ENCODE measurements at regions not wholly inside any gene's neighbourhood (a gene's known extent, or its start where the extent isn't known, plus 50 kb on each side); places are given as distances from the start of the nearest gene placed in this dataset.

GRCh38 chr7:25597946-25598345 lies 369.7 kb upstream of the NPVF start:
- no peaks in the 10 kb centered on the region for H3K9me2 ChIP-seq (ENCODE audit: insufficient read depth)
- intact Hi-C loops (cut with micrococcal nuclease) = no loop called here
- H3K9me3 ChIP-seq (ENCODE audit: control insufficient read depth in 1 of 2, insufficient read depth in 1 of 2, low read depth in 1 of 2, low read length in 2 of 2) = no peaks in the 10 kb centered on the region
- ATAC-seq (no peak), DNase-seq (ENCODE audit: low read depth, low spot score) (no peak)
- ChIA-PET RAD21 (ENCODE audit: low non-redundant PET in 1 of 2, low total read pairs in 2 of 2, uncharacterized antibody in 2 of 2, unreplicated experiment in 2 of 2) (no interaction called here), CTCF (no interaction called here), POLR2A (no interaction called here)
- H3K27me3 ChIP-seq (ENCODE audit: insufficient read depth, low read length) = peaks cover 26% of the 10 kb centered on the region
- BruUV-seq (replicated peaks) = no TSS peak
- TF ChIP-seq SRF (IDR thresholded peaks at IDR 0.05; ENCODE audit: low read depth) = no peak
- TF ChIP-seq EZH2phosphoT487 (IDR thresholded peaks at IDR 0.05; ENCODE audit: borderline replicate concordance) = no peak
- TF ChIP-seq REST (IDR thresholded peaks at IDR 0.05; ENCODE audit: low read depth) = no peak
- TF ChIP-seq ZBTB33 (IDR thresholded peaks at IDR 0.05; ENCODE audit: extremely low read depth, insufficient replicate concordance, low read length) = no peak
- TF ChIP-seq TCF7L2 (IDR thresholded peaks at IDR 0.05; ENCODE audit: borderline replicate concordance, extremely low read depth, insufficient read depth, insufficient read length) = no peak
- TF ChIP-seq EZH2 (IDR thresholded peaks at IDR 0.05) = no peak
- TF ChIP-seq ZFX (IDR thresholded peaks at IDR 0.05) = no peak
- no peak for TF ChIP-seq RAD21 (IDR thresholded peaks at IDR 0.05; ENCODE audit: low read depth)
- TF ChIP-seq POLR2AphosphoS5 (IDR thresholded peaks at IDR 0.05; ENCODE audit: low read depth, low read length) = no peak
- no peak for TF ChIP-seq YY1 (IDR thresholded peaks at IDR 0.05; ENCODE audit: extremely low read depth, insufficient replicate concordance, low read depth, low read length)
- no peak for TF ChIP-seq FOSL1 (IDR thresholded peaks at IDR 0.05; ENCODE audit: low read depth)
- TF ChIP-seq JUND (IDR thresholded peaks at IDR 0.05) = no peak
- TF ChIP-seq SP1 (IDR thresholded peaks at IDR 0.05; ENCODE audit: low read depth) = no peak
- no peak overlapping the region for H2AFZ ChIP-seq (ENCODE audit: low read depth, low read length, poor library complexity, severe bottlenecking)
- no peak overlapping the region for H3K9ac ChIP-seq (ENCODE audit: low read length)
- no peaks in the 10 kb centered on the region for H3K36me3 ChIP-seq (ENCODE audit: control insufficient read depth in 1 of 2, insufficient read depth in 2 of 2, low read length in 2 of 2)
- H4K20me1 ChIP-seq (ENCODE audit: insufficient read depth) = no peaks in the 10 kb centered on the region
- H3K4me3 ChIP-seq (replicated peaks in 1 of 2; ENCODE audit: low read depth in 1 of 2, low read length in 2 of 2) = no peak overlapping the region
- no peaks in the 10 kb centered on the region for H3K79me2 ChIP-seq (ENCODE audit: insufficient read depth, low read length)
- H3K27ac ChIP-seq (ENCODE audit: low read depth, low read length) = no peak overlapping the region
- no peak overlapping the region for H3K4me2 ChIP-seq (ENCODE audit: low read length)
- no peaks in the 10 kb centered on the region for H3K4me1 ChIP-seq (ENCODE audit: control insufficient read depth in 1 of 2, insufficient read depth in 2 of 2, low read length in 2 of 2)

All from HCT116 (cell line).